Eye (tissue), 1 donor: ENCODE measurements at regions not wholly inside any gene's neighbourhood (a gene's known extent, or its start where the extent isn't known, plus 50 kb on each side); places are given as distances from the start of the nearest gene placed in this dataset.
"Not testable (repeated sequence)": the region's sequence is repeated elsewhere in the genome, so short reads cannot be mapped to it uniquely, and the experiment has no call there.

Source experiments
- DNase-seq: peaks from one replicate; pipeline ENCODE4 v3.0.0-alpha.2; 2015

DNA sequence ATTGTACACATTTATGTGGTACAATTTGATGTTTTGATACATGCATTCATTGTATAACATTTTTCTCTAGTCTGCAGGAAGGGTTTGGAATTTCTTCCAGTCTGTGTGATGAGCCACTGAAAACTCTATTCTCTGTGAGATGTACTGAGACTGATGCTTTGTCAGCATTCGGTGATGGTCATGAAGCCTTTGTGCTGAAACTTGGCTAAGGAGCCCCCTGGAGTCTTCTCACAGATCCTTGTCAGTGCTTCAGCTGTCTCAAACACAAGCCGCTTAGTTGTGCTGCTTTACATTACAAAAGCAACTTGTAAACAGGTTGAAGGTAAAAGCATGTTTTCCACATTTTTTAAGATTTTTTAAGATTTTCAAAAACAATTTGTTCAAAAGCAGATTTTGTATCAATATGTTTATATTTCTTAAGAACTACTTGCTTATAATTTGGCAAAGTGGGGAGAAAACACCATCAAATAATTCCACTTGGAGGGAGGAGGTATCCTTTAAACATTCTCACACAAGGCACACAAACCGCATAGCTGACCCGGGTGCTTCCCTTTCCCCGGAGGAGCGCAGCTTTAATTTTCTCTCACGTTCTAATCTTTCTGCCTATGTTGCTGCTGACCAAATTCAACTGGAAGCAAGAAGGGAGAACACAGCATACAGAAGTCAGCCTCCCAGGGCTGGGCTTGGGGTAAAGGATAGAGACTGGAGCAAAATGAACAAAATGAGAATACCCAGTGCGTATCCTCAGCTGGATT, 249.8 kb upstream of the VSTM2A start:
- DNase-seq, result peak; percentile 75

DNA sequence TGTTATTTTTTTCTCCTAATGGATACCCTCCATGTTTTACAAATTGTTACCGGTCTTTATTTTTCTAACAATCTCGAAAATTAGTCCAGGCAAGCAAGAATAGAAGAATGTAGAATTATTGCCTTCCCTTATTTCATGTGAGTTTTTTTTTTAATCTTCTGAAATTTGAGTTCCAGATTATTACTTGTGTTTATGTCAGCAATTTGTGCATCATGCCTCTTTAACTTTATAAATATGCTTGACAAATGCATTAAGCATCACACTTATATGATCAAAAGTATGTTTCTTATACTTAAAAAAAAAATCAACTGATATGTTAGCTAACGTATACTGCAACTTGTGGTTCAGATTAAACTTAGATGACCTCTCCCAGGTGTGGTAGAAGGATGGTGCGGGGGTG, 242.7 kb upstream of the VSTM2A start:
- no peak for DNase-seq

DNA sequence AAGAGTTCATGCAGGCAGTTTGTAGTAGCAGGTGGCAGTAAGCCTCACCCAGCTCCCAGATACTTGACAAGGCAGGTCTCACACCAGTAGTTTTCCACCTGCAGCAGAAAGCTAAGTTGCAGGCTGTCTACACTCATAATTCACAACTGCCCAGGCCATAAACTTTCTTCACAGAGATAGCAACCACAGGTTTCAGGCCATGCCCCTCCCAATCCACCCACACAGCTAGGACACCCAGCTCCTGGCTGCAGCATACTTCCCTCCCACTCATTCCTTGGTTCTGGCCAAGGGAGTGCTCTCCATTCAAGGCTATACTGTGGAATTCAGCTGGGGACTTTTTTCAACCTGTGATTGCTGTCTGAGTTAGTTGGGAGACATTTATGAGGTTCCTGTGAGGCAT, 226.2 kb upstream of the VSTM2A start:
- DNase-seq, result not testable (repeated sequence)

DNA sequence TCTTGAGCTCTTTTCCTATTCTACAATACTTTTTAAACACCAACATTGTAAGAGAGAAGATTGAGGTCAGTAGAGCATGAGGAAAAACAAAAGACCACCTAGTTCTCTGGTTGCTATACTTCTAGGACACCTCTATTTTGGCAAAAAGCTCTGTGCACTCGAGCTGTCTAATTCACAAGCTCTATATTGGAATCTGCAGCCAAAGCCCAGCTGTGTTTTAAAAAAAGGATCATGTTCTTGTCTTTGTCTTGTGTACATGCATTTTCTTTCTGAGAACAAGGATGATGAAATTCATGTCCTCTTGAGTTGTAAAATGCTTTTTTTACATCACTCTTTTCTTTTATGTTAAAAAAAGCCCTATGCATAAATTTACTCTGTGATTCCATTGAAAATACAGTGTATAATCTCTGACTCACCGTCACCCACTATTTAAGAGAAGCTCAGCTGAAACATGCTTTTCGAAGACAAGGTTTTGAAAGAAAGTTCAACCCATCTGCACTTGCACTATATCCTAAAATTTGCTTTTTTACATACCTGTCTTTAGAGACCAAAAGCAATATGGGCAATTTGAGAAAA, 215.5 kb upstream of the VSTM2A start:
- no peak for DNase-seq

DNA sequence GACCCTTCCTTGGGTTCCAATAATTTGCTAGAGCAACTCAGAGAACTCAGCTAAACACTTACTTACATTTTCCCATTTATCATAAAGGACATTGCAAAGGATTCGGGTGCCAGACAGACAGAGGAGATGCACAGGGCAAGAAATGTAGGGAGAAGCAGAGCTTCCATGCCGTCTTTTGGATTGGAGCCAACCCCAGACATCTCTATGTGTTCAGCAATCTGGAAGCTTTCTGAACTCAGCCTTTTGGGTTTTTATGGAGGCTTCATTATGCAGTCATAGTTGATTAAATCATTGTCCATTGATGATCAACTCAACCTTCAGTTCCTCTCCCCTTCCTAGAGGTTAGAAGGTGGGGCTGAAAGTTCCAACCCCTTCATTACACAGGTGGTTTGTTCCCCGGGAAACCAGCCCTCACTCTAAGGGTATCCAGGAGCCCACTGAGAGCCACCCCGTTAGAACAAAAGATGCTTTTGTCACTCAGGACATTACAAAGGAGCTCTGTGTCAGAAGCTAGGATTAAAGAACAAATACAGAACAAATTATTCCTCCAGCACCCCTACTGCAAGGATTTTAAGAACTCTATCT, 211.9 kb upstream of the VSTM2A start:
- peak; percentile 25 for DNase-seq

DNA sequence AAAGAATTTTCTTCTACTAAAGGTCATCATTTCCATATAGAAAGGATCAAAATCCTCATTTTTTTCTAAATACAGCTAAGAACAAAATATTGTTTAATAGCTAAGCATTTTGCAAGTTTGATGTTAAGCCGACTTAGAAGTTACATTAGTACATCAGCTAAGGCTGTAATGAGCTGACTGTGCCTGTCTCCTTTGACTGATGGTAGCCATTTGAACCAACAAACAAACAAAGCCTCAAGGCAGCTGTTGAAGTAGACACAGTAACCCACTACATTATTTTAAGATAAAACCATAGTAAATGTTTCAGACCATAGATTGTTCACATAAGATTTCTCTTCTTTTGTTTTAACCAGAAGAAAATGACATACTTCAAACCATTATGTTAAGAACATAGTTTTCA, 210.9 kb upstream of the VSTM2A start:
- DNase-seq, result no peak

DNA sequence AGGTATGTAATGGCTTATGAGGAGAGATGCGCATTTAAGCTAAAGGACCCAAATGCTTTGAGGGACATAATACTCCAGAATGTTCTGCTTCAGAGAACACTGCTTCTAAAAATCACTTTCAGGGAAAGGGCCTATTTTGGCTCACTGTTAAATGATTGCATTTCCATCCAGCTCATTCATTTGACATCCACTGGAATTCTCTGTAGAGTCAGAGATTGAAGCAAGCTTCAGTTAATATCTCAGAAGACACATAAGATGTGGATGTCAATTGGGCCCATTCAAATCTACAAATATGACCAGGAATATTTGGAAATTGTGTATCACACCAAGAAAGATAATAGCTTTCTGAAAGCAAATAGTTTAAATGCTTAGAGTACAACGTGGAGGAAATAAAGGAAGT, 209.9 kb upstream of the VSTM2A start:
- DNase-seq, result no peak

DNA sequence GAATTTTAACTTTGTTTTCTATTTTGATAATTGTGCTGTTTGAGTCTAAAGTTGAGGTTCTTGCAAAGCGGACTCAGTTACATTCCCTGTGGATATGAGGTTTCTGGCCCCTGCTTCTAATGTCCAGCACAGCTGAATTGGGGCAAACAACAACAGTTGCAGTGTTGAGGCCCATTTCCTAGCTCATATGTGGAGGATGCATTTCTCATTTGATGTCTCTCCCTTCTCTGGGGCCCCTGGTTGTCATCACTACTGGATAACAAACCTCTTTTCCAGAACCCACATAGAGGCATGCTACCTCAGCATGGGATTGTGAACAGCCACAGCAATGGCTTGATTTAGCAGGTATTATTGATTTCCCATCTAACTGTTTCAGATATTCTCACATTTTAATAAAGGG, 208.2 kb upstream of the VSTM2A start:
- DNase-seq, result no peak

DNA sequence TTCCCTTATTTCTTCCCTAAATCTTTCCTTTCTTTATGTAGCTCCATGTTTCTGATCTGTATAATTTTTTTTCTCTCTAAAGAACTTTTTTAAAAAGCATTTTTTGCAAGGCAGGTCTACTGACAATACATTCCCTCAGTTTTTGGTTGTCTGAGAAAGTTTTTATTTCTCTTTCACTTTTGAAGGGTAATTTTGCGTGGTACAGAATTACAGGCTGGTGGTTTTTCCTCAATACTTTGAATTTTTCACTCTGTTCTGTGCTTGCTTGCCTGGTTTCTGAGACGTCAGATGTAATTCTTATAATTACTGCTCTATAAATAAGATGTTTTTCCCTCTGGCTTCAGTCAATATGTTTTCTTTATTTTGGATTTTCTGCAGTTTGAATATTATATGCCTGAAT, 205.4 kb upstream of the VSTM2A start:
- no peak for DNase-seq

DNA sequence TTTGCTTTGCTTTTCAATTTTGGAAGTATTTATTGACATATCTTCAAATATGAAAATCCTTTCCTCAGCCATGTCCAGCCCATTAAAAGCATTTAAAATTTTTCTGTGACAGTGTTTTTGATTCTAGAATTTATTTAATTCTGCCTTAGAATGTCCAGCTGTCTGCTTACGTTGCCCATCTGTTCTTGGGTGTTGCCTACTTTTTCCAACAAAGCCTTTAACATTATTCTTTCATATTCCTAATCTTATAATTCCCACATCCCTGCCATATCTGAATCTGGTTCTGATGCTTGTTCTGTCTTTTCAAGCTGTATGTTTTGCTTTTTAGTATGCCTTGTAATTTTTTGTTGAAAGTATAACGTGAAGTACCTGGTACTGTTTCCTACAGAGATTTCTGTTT, 204.7 kb upstream of the VSTM2A start:
- DNase-seq, result no peak

DNA sequence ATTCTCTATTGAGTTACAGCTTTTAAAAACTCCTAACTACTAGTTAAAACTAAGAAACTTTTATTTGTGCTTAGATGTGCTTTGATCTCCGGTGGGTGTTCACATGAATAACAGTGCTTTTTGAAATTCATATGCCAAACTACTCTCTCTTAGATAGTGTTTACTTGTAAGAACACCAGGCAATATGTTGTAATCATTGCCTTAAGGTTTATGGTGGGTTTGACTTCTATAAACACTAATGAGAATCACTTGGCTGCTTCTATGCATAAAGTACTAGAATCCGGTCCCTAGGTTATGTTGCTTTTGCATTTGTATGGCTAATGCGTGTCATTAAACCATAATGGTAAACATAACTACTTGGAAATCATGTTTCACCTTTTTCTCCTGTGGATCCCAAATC, 203.9 kb upstream of the VSTM2A start:
- DNase-seq, result no peak

DNA sequence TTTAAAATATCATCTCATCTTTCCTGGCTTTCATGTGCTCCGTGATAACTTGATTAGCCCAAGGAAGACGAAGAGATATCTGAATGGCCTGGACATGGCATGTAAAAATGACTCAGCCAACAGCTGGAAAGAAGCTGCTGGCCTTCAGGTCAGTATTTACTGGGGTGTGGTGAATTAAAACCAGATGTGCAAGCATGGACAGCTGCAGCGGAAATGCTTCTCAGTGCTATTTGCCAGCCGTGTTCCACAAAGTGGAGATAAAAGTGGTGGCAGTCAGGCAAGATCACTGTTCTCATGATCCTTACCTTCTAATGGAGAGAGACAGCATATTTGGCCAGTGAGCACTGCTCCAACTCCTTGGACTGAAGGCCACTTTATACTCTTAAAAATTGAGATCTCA, 203.1 kb upstream of the VSTM2A start:
- no peak for DNase-seq

DNA sequence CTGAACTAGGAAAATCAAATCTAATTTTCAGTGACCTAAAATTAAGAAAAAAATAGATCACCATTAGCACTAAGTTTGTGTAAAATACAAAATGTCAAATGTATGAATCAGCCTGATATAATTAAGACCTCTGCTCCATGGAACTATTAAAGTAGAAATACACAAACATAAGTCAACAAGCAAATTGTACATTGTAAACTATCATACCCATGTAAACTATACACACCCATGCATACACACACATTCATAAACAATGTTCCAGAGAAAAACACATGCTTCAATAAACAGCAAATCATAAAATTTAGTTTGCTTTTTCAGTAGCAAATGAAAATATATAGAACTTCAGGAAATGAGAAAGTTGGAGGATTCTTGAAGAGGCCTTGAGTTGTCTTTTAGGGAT, 199.7 kb upstream of the VSTM2A start:
- DNase-seq, result no peak

DNA sequence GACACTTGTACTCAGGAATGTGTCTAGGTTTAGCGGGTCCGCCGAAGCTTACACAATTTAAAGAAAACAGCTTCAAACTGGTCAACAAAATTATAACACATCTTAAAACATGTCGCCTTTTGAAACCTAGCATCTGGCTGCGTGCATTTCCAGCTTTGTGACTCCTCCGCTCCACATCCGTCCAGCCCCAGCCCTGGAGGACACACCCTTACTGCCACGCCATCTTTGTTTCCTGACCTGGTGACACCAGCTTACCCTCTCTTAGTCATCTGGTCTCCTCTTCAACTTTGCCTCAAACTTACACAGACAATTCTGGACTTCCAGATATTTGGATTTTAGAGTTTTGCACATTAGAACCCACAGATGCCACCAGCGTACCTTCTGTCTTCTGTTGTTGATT, 198.7 kb upstream of the VSTM2A start:
- DNase-seq, result no peak

DNA sequence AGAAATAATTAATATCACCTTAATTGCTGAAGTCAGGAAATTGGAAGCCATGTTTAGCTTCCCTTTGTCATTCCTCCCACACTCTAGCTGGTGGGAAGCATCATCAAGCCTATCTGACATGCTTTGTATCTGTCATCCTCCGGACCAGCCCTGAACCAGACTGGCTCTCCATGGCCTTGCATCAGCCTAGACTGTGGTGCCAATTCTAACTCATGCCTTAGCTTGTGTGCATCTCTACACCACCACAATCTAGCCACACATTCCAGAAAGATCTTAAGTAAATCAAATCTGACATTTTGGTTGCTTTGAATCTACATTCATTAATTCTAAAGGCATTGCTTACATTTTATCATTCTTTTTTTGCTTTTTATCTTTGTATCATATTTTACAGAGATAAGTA, 196.4 kb upstream of the VSTM2A start:
- DNase-seq, result no peak

DNA sequence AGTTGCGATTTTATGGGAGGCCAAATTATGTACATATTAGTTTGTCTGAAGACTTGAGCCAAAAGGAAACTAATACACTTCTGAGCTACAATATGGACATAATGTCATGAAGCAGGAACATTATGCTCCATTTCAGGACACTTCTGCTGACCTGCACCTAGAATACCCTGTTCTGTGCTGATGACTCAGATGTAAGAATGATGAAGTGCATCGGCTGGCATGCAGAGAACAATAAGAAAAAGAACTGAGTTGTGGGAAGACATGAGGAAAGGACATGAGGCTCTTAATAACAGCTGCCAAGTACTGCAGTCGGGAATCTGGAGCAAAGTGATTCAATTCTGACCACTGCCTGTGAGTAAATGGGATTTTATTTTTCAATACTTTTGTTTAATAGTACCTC, 192.9 kb upstream of the VSTM2A start:
- no peak for DNase-seq

DNA sequence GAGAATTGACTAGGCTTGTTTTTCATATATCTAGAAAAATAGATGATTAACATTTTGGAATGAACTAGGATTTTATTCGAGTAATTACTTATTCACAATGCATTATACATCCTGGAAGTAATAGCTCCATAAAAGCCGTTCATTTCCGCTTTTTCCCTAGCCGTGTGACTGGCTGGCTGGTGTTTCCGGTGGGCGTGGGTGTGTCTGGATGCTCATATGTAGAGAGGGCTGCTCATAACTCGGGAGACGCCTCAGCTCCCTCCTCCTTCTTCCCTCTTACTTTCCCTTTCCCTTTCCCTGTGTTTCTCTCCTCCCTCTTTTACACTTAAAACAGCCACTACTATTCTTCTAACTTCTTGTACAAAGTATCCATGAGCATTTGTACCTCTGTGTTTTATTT, 187.7 kb upstream of the VSTM2A start:
- no peak for DNase-seq

DNA sequence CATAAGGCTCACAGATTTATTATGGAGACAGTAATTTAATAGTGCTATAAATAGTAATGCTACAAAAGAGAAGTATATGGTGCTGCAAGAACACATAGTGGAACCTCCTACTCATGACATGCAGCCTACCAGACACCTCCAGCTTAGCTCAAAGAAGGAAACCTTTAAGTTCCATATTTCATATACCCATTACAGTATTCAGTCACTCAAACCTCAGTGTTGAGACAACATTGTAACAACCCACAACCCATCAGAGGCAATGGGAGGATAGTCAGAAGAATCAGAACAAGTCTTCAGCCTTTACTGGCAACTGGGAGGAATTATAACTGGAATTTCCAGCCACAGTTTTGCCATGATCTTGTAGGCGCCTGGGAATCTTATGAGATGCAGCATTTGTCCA, 186.3 kb upstream of the VSTM2A start:
- no peak for DNase-seq

DNA sequence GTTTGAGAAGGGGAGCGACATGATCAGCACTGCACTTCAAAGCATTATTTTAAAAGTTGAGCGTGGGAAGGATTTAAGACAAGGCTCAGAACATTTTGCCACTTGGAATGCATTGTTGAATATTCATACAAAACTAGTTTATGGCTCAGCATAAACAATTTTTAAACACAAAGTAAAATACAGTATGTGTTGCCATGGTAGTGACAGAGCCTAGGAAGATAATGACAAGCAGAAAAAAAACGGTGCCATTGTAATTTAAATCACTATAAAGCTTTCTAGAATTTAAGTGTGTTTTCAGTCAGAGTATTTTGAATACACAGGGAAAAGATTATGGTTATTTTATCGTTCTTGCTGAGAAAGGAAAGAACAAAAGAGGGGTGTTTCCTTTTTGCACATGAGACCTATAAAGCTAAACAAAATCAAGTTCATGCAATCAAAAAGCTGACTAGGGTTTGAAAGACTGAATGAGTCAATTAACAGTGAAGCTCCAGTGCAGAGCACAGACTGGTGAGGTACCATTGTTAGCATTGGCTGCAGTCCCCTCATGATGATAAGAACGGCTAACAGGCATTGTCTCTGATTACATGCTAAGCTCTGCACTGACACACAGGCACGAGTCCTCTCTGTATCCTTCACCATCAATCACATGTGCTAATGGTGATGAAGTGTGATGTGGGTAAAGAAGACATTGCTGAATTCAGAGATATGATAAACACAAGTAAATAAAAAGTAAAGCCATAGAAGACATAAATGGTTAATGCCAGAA, 181.9 kb upstream of the VSTM2A start:
- peak; percentile 68 for DNase-seq

DNA sequence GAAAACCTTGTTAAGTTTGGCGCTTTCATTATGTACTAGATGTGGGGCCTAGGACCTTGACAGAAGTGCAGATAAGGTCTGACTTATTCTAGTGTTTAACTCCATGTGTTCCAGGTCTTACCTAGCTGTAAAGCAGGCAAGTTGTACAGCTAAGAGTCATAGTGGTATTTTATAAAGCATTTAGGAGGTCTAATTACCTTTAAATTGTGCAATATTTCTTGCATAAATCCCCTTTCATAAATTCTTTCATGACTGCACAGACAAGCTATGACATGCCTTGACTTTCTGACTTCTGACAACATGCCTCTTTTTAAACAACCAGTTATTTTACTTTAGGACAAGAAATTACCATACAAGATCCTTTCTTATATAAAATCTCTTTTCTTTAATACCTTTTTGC, 151.6 kb upstream of the VSTM2A start:
- no peak for DNase-seq

DNA sequence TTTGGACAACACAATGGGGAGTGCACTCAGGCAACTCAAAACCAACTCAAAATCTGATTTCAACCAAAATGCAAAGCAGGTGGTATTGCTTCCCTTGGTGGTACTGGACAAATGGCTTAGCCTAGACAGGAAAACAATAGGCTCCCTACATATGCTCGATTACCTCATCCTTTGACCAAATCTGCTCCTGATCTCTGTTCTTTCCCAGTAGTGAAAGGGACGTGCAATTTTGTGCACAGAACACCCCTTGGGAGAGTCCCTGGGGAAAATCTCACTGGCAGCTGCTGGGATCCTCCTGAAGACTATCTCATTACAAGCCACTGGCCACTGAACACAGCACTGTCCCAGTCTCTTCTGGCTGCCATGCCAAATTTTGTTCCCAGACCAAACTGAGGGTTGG, 149.2 kb upstream of the VSTM2A start:
- DNase-seq, result no peak

DNA sequence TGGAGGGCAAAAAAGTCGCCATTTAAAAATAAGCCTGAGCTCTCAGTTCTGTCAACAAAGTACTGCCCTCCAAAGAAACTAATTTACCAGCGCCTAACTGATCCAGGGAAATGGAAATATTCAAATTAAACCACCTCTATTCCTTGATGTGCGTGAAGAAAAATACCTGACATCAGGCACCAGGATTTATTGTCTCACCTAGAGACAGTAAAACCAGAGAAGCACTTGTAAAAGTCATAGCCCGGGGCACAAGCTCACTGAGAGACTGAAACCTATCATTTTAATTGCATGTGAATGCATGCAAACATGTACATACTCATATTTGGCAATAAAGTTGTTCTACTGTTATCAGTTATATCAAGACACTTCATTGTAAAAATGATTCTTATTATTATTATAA, 147.3 kb upstream of the VSTM2A start:
- DNase-seq, result peak; percentile 59

DNA sequence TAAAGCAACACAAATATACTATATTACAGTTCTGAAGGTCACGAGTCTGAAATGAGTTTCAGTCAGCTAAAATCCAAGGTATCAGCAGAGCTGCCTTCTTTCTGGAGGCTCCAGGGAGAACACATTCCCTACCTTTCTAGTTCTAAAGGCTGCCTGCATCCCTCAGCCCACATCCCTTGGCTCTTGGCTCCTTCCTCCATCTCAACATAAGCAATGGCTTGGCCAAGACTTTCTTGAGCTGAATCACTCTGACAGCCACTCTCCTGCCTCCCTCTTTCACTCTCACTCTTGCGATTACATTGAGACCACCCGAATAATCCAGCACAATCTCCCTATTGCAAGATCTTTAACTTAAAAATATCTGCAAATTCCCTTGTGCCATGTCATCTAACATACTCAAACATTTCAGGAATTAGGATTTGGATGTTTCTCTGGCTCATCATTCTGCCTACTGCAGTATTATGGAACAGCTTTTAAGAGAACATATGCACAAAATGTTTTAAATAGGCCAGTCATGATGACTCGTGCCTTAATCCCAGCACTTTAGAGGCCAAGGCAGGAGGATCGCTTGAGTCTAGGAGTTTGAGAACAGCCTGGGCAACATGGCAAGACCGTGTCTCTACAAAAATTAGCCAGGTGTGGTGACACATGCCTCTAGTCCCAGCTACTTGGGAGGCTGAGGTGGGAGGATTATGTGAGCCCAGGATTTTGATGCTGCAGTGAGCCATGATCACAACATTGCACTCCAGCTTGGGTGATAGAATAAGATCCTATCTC, 144.2 kb upstream of the VSTM2A start:
- peak; percentile 29 for DNase-seq
